HG02852 (cell line): ENCODE measurements at regions not wholly inside any gene's neighbourhood (a gene's known extent, or its start where the extent isn't known, plus 50 kb on each side); places are given as distances from the start of the nearest gene placed in this dataset.

Source experiments
- ATAC-seq: cut with Tn5 transposase; IDR thresholded peaks from one replicate; pipeline ENCODE4 v1.9.1; 2021; ENCODE audit warnings: mild to moderate bottlenecking, moderate library complexity; ENCODE audit not compliant: unreplicated experiment

DNA sequence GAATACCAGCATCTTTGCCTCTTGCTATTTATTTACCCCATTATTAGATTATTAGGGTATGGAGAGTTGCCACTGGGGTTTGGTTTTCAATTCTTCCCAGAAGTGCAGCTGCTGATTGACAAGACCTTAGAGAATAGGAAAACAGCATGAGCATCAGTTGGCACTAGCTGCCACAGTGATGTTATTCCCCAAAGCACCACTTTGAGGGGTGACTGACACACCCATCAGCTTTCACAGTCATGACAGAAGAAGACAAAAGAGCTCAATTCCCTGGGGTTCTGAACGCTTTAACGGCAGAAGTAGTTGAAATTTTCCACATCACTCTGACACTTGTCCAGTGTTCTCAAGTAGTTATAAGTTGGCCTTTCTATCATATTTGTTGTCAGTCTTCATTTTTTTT, 55.0 kb upstream of the NR3C2 start:
- ATAC-seq, result no peak

- no peak for ATAC-seq
Observed at GRCh38 chr4:148495463-148495862, 53.2 kb upstream of the NR3C2 start.
